ENCODE measurements at regions not wholly inside any gene's neighbourhood (a gene's known extent, or its start where the extent isn't known, plus 50 kb on each side); places are given as distances from the start of the nearest gene placed in this dataset.
"Not testable (repeated sequence)": the region's sequence is repeated elsewhere in the genome, so short reads cannot be mapped to it uniquely, and the experiment has no call there.

GRCh38 chr12:92070054-92070863 lies 75.4 kb downstream of the BTG1 start:
- DNase-seq, result no peak
- no peak overlapping the region for H3K4me3 ChIP-seq (ENCODE audit: insufficient read depth, low read depth, low read length)
- H3K36me3 ChIP-seq (replicated peaks; ENCODE audit: control insufficient read depth, insufficient read depth, low read length), result no peaks in the 10 kb centered on the region
- H3K27me3 ChIP-seq (ENCODE audit: control insufficient read depth, insufficient read depth, low read length), result no peaks in the 10 kb centered on the region

GRCh38 chr12:92068459-92068858 lies 77.2 kb downstream of the BTG1 start:
- no peak for DNase-seq
- no peaks in the 10 kb centered on the region for H3K36me3 ChIP-seq (replicated peaks; ENCODE audit: control insufficient read depth, insufficient read depth, low read length)
- no peaks in the 10 kb centered on the region for H3K27me3 ChIP-seq (ENCODE audit: control insufficient read depth, insufficient read depth, low read length)
- no peak overlapping the region for H3K4me3 ChIP-seq (ENCODE audit: insufficient read depth, low read depth, low read length)

GRCh38 chr12:92065639-92066038 lies 80.0 kb downstream of the BTG1 start:
- Histone ChIP-seq H3K36me3 (replicated peaks; ENCODE audit: control insufficient read depth, insufficient read depth, low read length) (no peaks in the 10 kb centered on the region), H3K27me3 (ENCODE audit: control insufficient read depth, insufficient read depth, low read length) (no peaks in the 10 kb centered on the region), H3K4me3 (ENCODE audit: insufficient read depth, low read depth, low read length) (no peak overlapping the region)
- DNase-seq, result no peak

GRCh38 chr12:92065018-92065499 lies 80.6 kb downstream of the BTG1 start:
- no peaks in the 10 kb centered on the region for H3K36me3 ChIP-seq (replicated peaks; ENCODE audit: control insufficient read depth, insufficient read depth, low read length)
- DNase-seq, result no peak
- no peaks in the 10 kb centered on the region for H3K27me3 ChIP-seq (ENCODE audit: control insufficient read depth, insufficient read depth, low read length)
- H3K4me3 ChIP-seq (ENCODE audit: insufficient read depth, low read depth, low read length), result no peak overlapping the region

GRCh38 chr12:92064422-92064821 lies 81.2 kb downstream of the BTG1 start:
- Histone ChIP-seq H3K27me3 (ENCODE audit: control insufficient read depth, insufficient read depth, low read length) (no peaks in the 10 kb centered on the region), H3K36me3 (replicated peaks; ENCODE audit: control insufficient read depth, insufficient read depth, low read length) (no peaks in the 10 kb centered on the region), H3K4me3 (ENCODE audit: insufficient read depth, low read depth, low read length) (no peak overlapping the region)
- DNase-seq, result no peak

- no peaks in the 10 kb centered on the region for H3K36me3 ChIP-seq (replicated peaks; ENCODE audit: control insufficient read depth, insufficient read depth, low read length)
- DNase-seq, result no peak
- H3K4me3 ChIP-seq (ENCODE audit: insufficient read depth, low read depth, low read length), result no peak overlapping the region
- H3K27me3 ChIP-seq (ENCODE audit: control insufficient read depth, insufficient read depth, low read length), result no peaks in the 10 kb centered on the region
Observed at GRCh38 chr12:92063641-92064040, 82.0 kb downstream of the BTG1 start.

- DNase-seq, result no peak
Observed at GRCh38 chr12:92062539-92063493, 82.8 kb downstream of the BTG1 start.

GRCh38 chr12:92061061-92061460 lies 84.6 kb downstream of the BTG1 start:
- Histone ChIP-seq H3K4me3 (ENCODE audit: insufficient read depth, low read depth, low read length) (no peak overlapping the region), H3K36me3 (replicated peaks; ENCODE audit: control insufficient read depth, insufficient read depth, low read length) (no peaks in the 10 kb centered on the region), H3K27me3 (ENCODE audit: control insufficient read depth, insufficient read depth, low read length) (no peaks in the 10 kb centered on the region)
- DNase-seq, result no peak

More at GRCh38 chr12:92062539-92063493, 82.8 kb downstream of the BTG1 start:
- H3K36me3 ChIP-seq (replicated peaks; ENCODE audit: control insufficient read depth, insufficient read depth, low read length), result no peaks in the 10 kb centered on the region
- H3K27me3 ChIP-seq (ENCODE audit: control insufficient read depth, insufficient read depth, low read length), result no peaks in the 10 kb centered on the region
- no peak overlapping the region for H3K4me3 ChIP-seq (ENCODE audit: insufficient read depth, low read depth, low read length)

- Histone ChIP-seq H3K27me3 (ENCODE audit: control insufficient read depth, insufficient read depth, low read length) (no peaks in the 10 kb centered on the region), H3K36me3 (replicated peaks; ENCODE audit: control insufficient read depth, insufficient read depth, low read length) (no peaks in the 10 kb centered on the region), H3K4me3 (ENCODE audit: insufficient read depth, low read depth, low read length) (no peak overlapping the region)
- DNase-seq, result no peak
Observed at GRCh38 chr12:92059960-92060359, 85.7 kb downstream of the BTG1 start.

GRCh38 chr12:92058664-92059063 lies 87.0 kb downstream of the BTG1 start:
- DNase-seq, result no peak
- Histone ChIP-seq H3K27me3 (ENCODE audit: control insufficient read depth, insufficient read depth, low read length) (no peaks in the 10 kb centered on the region), H3K36me3 (replicated peaks; ENCODE audit: control insufficient read depth, insufficient read depth, low read length) (no peaks in the 10 kb centered on the region), H3K4me3 (ENCODE audit: insufficient read depth, low read depth, low read length) (no peak overlapping the region)

- H3K4me3 ChIP-seq (ENCODE audit: insufficient read depth, low read depth, low read length); H3K36me3 ChIP-seq (replicated peaks; ENCODE audit: control insufficient read depth, insufficient read depth, low read length); H3K27me3 ChIP-seq (ENCODE audit: control insufficient read depth, insufficient read depth, low read length); DNase-seq: not testable (repeated sequence)
Observed at GRCh38 chr12:92056756-92057155, 88.9 kb downstream of the BTG1 start.

GRCh38 chr12:92056290-92056689 lies 89.4 kb downstream of the BTG1 start:
- Histone ChIP-seq H3K27me3 (ENCODE audit: control insufficient read depth, insufficient read depth, low read length) (no peaks in the 10 kb centered on the region), H3K36me3 (replicated peaks; ENCODE audit: control insufficient read depth, insufficient read depth, low read length) (no peaks in the 10 kb centered on the region), H3K4me3 (ENCODE audit: insufficient read depth, low read depth, low read length) (no peak overlapping the region)
- no peak for DNase-seq

GRCh38 chr12:92055877-92056276 lies 89.8 kb downstream of the BTG1 start:
- H3K36me3 ChIP-seq (replicated peaks; ENCODE audit: control insufficient read depth, insufficient read depth, low read length), result no peaks in the 10 kb centered on the region
- no peak overlapping the region for H3K4me3 ChIP-seq (ENCODE audit: insufficient read depth, low read depth, low read length)
- H3K27me3 ChIP-seq (ENCODE audit: control insufficient read depth, insufficient read depth, low read length), result no peaks in the 10 kb centered on the region
- DNase-seq, result no peak

- H3K27me3 ChIP-seq (ENCODE audit: control insufficient read depth, insufficient read depth, low read length), result no peaks in the 10 kb centered on the region
- H3K36me3 ChIP-seq (replicated peaks; ENCODE audit: control insufficient read depth, insufficient read depth, low read length), result no peaks in the 10 kb centered on the region
Observed at GRCh38 chr12:92051441-92051840, 94.2 kb downstream of the BTG1 start.

GRCh38 chr12:92049403-92049802 lies 96.2 kb downstream of the BTG1 start:
- Histone ChIP-seq H3K36me3 (replicated peaks; ENCODE audit: control insufficient read depth, insufficient read depth, low read length) (no peaks in the 10 kb centered on the region), H3K27me3 (ENCODE audit: control insufficient read depth, insufficient read depth, low read length) (no peaks in the 10 kb centered on the region), H3K4me3 (ENCODE audit: insufficient read depth, low read depth, low read length) (no peak overlapping the region)
- DNase-seq, result no peak

More at GRCh38 chr12:92051441-92051840, 94.2 kb downstream of the BTG1 start:
- no peak for DNase-seq
- H3K4me3 ChIP-seq (ENCODE audit: insufficient read depth, low read depth, low read length), result no peak overlapping the region

All from H7 (cell line).